ENCODE measurements at regions not wholly inside any gene's neighbourhood (a gene's known extent, or its start where the extent isn't known, plus 50 kb on each side); places are given as distances from the start of the nearest gene placed in this dataset.

DNA sequence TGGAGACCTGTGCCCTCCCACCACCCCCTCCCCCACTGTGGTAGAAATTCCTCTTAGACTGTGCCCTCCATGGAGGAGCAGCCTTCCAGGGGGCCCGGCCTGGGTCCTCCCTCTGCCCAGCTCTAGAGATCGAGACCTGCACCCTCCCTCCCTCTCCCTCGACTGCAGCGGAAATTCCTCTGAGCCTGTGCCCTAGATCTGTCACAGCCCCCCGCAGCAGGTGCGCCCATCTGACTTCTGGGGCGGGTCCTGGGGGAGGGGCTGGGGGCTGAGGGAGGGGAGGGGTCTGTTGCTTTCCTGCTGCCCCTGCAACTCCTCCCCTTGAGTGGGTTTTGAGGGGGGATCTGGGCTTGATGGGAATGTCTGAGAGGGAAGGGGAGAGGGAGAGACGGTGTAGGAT is 177.8 kb upstream of the GSE1 start:
- TF ChIP-seq, protein P1, sequence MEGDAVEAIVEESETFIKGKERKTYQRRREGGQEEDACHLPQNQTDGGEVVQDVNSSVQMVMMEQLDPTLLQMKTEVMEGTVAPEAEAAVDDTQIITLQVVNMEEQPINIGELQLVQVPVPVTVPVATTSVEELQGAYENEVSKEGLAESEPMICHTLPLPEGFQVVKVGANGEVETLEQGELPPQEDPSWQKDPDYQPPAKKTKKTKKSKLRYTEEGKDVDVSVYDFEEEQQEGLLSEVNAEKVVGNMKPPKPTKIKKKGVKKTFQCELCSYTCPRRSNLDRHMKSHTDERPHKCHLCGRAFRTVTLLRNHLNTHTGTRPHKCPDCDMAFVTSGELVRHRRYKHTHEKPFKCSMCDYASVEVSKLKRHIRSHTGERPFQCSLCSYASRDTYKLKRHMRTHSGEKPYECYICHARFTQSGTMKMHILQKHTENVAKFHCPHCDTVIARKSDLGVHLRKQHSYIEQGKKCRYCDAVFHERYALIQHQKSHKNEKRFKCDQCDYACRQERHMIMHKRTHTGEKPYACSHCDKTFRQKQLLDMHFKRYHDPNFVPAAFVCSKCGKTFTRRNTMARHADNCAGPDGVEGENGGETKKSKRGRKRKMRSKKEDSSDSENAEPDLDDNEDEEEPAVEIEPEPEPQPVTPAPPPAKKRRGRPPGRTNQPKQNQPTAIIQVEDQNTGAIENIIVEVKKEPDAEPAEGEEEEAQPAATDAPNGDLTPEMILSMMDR (IDR thresholded peaks at IDR 0.05; ENCODE audit: insufficient read depth, low read length, poor library complexity, severe bottlenecking): no peak
- no peak for DNase-seq (ENCODE audit: low read depth)
- Histone ChIP-seq H3K4me3 (ENCODE audit: low read depth, low read length) (no peak overlapping the region), H3K36me3 (ENCODE audit: control insufficient read depth, insufficient read depth, low read length) (no peaks in the 10 kb centered on the region), H3K27me3 (ENCODE audit: control insufficient read depth, insufficient read depth, low read length) (peaks cover 62% of the 10 kb centered on the region)

GRCh38 chr16:85435700-85436099 is 177.4 kb upstream of the GSE1 start:
- no peaks in the 10 kb centered on the region for H3K36me3 ChIP-seq (ENCODE audit: control insufficient read depth, insufficient read depth, low read length)
- no peak for DNase-seq (ENCODE audit: low read depth)
- TF ChIP-seq, protein P1 (IDR thresholded peaks at IDR 0.05; ENCODE audit: insufficient read depth, low read length, poor library complexity, severe bottlenecking): no peak
- peaks cover 58% of the 10 kb centered on the region for H3K27me3 ChIP-seq (ENCODE audit: control insufficient read depth, insufficient read depth, low read length)
- H3K4me3 ChIP-seq (ENCODE audit: low read depth, low read length): no peak overlapping the region

DNA sequence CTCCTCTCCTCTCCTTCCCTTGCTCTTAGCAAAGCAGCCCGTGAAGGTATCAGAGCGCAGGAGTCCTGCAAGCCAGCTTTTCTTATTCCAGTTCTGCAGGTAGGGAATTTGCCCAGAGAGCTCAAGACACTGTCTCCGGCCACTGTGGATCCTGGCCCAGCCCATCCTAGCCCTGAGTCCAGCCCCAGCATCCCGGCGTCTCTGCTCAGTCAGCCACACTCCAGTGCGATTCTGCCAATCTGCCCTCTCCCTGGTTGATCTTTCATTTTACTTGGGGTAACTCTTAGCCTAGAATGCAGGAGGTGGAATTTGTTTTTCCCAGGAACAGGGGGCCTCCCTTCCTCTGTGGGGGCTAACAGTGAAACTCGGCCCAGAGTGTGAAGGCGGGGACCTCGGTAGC is 176.9 kb upstream of the GSE1 start:
- Histone ChIP-seq H3K4me3 (ENCODE audit: low read depth, low read length) (no peak overlapping the region), H3K36me3 (ENCODE audit: control insufficient read depth, insufficient read depth, low read length) (no peaks in the 10 kb centered on the region), H3K27me3 (ENCODE audit: control insufficient read depth, insufficient read depth, low read length) (peaks cover 54% of the 10 kb centered on the region)
- TF ChIP-seq, protein P1 (IDR thresholded peaks at IDR 0.05; ENCODE audit: insufficient read depth, low read length, poor library complexity, severe bottlenecking): no peak
- DNase-seq (ENCODE audit: low read depth): no peak

DNA sequence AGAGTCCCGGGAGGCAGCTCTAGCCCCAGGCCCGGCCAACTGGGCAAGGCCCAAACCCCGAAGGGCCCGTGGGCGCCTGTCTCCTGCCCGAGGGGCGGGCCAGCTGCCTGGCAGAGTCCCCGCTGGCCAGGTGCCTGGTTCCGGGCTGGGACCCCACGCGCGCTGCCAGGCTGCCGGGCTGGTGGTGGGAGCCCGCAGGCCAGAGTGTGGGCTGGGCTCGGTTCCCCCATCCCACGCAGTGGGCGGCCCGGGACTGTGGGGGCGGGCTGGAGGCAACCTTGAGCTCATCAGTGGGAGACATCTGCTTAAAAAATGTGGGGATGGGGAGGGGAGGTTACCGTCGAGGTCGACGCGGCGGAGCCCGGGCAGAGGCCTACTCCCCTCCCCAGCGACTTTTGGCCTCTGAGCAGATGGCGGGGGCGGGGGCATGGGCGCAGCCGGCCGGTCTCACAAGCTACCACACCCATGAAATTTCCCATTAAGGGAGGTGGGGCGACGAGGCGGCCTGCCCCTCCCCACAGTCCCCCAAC is 176.4 kb upstream of the GSE1 start:
- no peak for DNase-seq (ENCODE audit: low read depth)
- no peak overlapping the region for H3K4me3 ChIP-seq (ENCODE audit: low read depth, low read length)
- TF ChIP-seq, protein P1 (IDR thresholded peaks at IDR 0.05; ENCODE audit: insufficient read depth, low read length, poor library complexity, severe bottlenecking): no peak
- H3K27me3 ChIP-seq (ENCODE audit: control insufficient read depth, insufficient read depth, low read length): peaks cover 50% of the 10 kb centered on the region
- no peaks in the 10 kb centered on the region for H3K36me3 ChIP-seq (ENCODE audit: control insufficient read depth, insufficient read depth, low read length)

DNA sequence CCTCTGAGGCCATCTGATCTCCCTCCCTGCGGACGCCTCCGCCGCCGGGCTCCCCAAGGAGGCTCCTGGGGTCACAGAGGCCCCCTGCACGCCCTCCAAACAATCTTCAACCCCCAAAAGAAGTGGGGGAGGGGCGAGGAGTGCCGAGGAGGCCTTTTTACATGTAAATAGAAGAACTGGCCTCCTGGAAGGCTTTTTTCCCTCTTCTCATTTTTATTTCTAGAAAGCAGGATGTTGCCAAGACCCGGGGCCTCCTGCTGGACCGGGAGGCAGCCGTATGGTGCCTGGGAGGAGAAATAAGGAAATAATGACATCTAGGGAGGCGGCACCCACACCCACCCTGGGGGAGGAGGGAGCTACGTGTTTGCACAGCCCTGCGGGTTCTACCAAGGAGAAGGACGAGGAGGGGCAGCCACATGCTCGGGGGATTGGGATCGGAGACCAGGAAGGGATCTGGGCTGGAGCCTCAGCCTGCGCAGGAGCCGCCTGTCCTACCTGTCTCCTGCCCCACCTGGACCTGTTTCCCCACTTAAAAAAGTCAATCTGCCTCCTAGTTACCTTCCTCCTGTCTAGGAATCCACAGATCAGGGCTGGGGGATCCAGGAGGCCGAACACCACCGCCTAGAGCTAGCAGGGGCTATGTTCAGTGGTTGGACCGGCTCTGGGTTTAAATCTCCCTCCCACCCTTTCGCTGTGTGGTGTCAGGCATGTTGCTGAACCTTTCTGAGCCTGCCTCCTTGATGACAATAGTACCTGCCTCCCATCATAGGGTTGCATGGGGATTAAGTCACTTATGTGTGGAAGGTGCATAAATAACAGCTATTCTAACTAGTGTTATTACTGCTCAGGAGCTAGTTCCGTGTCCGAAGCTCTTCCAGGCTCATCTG is 175.7 kb upstream of the GSE1 start:
- Histone ChIP-seq H3K27me3 (ENCODE audit: control insufficient read depth, insufficient read depth, low read length) (peaks cover 46% of the 10 kb centered on the region), H3K36me3 (ENCODE audit: control insufficient read depth, insufficient read depth, low read length) (no peaks in the 10 kb centered on the region), H3K4me3 (ENCODE audit: low read depth, low read length) (no peak overlapping the region)
- TF ChIP-seq, protein P1 (IDR thresholded peaks at IDR 0.05; ENCODE audit: insufficient read depth, low read length, poor library complexity, severe bottlenecking): no peak
- no peak for DNase-seq (ENCODE audit: low read depth)

Measured in kidney epithelial cell (primary cell).